ENCODE measurements at regions not wholly inside any gene's neighbourhood (a gene's known extent, or its start where the extent isn't known, plus 50 kb on each side); places are given as distances from the start of the nearest gene placed in this dataset.

GRCh38 chr11:119496469-119496868 lies 73.5 kb upstream of the THY1 start:
- TF ChIP-seq YY1 (IDR thresholded peaks at IDR 0.05; ENCODE audit: insufficient read depth, insufficient read length): no peak
- no peak for TF ChIP-seq ZNF274 (IDR thresholded peaks at IDR 0.05; ENCODE audit: low read depth, low read length)

Data from NT2/D1 (cell line).